Heart left ventricle (tissue), 16 donors: ENCODE measurements at regions not wholly inside any gene's neighbourhood (a gene's known extent, or its start where the extent isn't known, plus 50 kb on each side); places are given as distances from the start of the nearest gene placed in this dataset.

Experiments used
- ATAC-seq, 4 donors: fragments of 200-7000 bp; cut with Tn5 transposase; one replicate each; pipeline ENCODE4 v1.9.1; 2020 to 2022; ENCODE audit warnings: moderate library complexity in 4 of 4, mild to moderate bottlenecking in 3 of 4, moderate number of reproducible peaks in 1 of 4
- DNase-seq, 5 donors: peaks; one replicate each; pipeline ENCODE4 v3.0.0-alpha.2; 2020
- H3K27ac ChIP-seq, 12 donors: fragments of 200-600 bp; sonication (generic) in 4 of 12; one replicate each; pipeline versions ENCODE4 v1.5.0 to v1.8.0; 2016 to 2022; ENCODE audit warnings: mild to moderate bottlenecking in 2 of 12
- H3K27me3 ChIP-seq, 9 donors: fragments of 200-600 bp; sonication (generic) in 2 of 9; one replicate each; pipeline versions ENCODE4 v1.5.1 to v1.8.0; 2016 to 2022; ENCODE audit warnings: mild to moderate bottlenecking in 3 of 9
- H3K36me3 ChIP-seq, 9 donors: fragments of 200-600 bp; sonication (generic) in 2 of 9; one replicate each; pipeline versions ENCODE4 v1.5.0 to v1.8.0; 2018 to 2022; ENCODE audit warnings: mild to moderate bottlenecking in 2 of 9
- H3K4me1 ChIP-seq, 12 donors: fragments of 200-600 bp; sonication (generic) in 4 of 12; one replicate each; pipeline versions ENCODE4 v1.5.0 to v1.8.0; 2016 to 2022; ENCODE audit warnings: mild to moderate bottlenecking in 3 of 12
- H3K4me3 ChIP-seq, 12 donors: fragments of 200-600 bp; sonication (generic) in 4 of 12; one replicate each; pipeline versions ENCODE4 v1.5.0 to v1.8.0; 2017 to 2022; ENCODE audit warnings: mild to moderate bottlenecking in 9 of 12, moderate library complexity in 4 of 12
- H3K9me3 ChIP-seq, 12 donors: fragments of 200-600 bp; sonication (generic) in 4 of 12; one replicate each; pipeline versions ENCODE4 v1.5.0 to v1.8.0; 2016 to 2022; ENCODE audit warnings: mild to moderate bottlenecking in 1 of 12
- POLR2A ChIP-seq, 2 donors: fragments of 450-650 bp; IDR thresholded peaks; one replicate each; pipeline ENCODE4 v1.6.1; 2017; ENCODE audit warnings: antibody characterized with exemption in 2 of 2, mild to moderate bottlenecking in 2 of 2, moderate library complexity in 2 of 2
- WGBS, 4 donors: extraction: QIAGEN DNeasy Blood & Tissue Kit in 2 of 4; methylation state at CpG; one replicate each; pipeline versions ENCODE4 v1.1.5 to v1.1.7; 2013 to 2018; 5-methylcytosine and 5-hydroxymethylcytosine counted together
- intact Hi-C, 10 donors: fragments of 100-400 bp; cut with DNase I; formaldehyde crosslinking; loops; one replicate each; pipeline versions ENCODE4 v1.11.1 to v1.14.2; 2022
- TF ChIP-seq, protein P1 (sequence below), 12 donors: fragments of 200-600 bp; sonication (generic) in 4 of 12; IDR thresholded peaks; one replicate each; pipeline versions ENCODE4 v1.5.0 to v1.8.0; 2018 to 2022; ENCODE audit warnings: antibody characterized with exemption in 12 of 12, mild to moderate bottlenecking in 5 of 12
- donor health status: ischemic (EF 13 %, LVEDD 7.1; RV severe dilation, severe dysfunction).
- donor health status: healthy with polysubstance abuse.
- donor health status: DM: no; HTN: yes; CAD: no.
- donor health status: DM: no; HTN: no; CAD: no.
- donor health status: ischemic (EF 25% LVEDD 6.9; RV normal size, moderate dysfunction).
- donor health status: ischemic (EF 25% LVEDD 5.7; RV mildly dilated, moderate dysfunction).
- donor health status: healthy.
- donor health status: DM: yes; HTN: yes; CAD: no.
- donor health status: ischemic (EF 35%, LVEDD 5.7; RV mildly dilated, moderate dysfunction).
- donor health status: nonischemic (EF 11% LVEDD 7.7; RV severe dilation, severe dysfunction).
- donor health status: DM: yes; HTN: yes; CAD: no.
- donor health status: PGD.
- donor health status: ischemic (EF 29% LVEDD 5.4; RV normal size, mild dysfunction).
- donor health status: nonischemic (EF 23%, LVEDD 6.1; RV moderate dilation, normal function).

DNA sequence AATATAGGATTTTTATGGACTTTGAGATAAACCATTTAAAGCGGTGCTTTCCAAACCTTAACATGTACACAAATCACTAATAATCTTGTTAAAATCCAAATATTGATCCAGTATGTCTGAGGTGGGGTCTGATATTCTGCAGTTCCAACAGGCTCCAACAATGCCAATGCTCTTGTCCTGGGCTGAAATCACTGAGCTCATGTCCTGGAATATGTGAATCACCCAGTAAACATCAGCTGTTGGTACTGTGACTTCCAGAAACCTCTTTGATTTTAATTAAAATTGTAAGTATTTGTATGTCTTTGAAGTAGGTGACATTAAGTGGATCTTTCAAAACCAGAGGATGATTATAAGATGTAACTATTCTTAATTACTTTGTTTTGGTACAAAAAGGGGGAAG, 52.8 kb upstream of the CAST start:
- Histone ChIP-seq H3K27ac (no peak overlapping the region), H3K4me1 (peaks cover 0 to 10% (median 6%) of the 10 kb centered on the region in 12 donors), H3K36me3 (no peaks in the 10 kb centered on the region), H3K9me3 (no peaks in the 10 kb centered on the region), H3K4me3 (no peak overlapping the region), H3K27me3 (no peaks in the 10 kb centered on the region)
- ATAC-seq (no peak), DNase-seq (no peak)
- intact Hi-C loops, result loop anchor here in 5 of 10 donors (10.0 kb wide), 5 partner anchors 225 to 965 kb away; partner anchors contain the start of gene RFESD (in 1 of the 5)
- 0 to 93% (median 52%) methylated on average over 1 of the region's 1 CpG for WGBS, 4 donors
- TF ChIP-seq, protein P1, sequence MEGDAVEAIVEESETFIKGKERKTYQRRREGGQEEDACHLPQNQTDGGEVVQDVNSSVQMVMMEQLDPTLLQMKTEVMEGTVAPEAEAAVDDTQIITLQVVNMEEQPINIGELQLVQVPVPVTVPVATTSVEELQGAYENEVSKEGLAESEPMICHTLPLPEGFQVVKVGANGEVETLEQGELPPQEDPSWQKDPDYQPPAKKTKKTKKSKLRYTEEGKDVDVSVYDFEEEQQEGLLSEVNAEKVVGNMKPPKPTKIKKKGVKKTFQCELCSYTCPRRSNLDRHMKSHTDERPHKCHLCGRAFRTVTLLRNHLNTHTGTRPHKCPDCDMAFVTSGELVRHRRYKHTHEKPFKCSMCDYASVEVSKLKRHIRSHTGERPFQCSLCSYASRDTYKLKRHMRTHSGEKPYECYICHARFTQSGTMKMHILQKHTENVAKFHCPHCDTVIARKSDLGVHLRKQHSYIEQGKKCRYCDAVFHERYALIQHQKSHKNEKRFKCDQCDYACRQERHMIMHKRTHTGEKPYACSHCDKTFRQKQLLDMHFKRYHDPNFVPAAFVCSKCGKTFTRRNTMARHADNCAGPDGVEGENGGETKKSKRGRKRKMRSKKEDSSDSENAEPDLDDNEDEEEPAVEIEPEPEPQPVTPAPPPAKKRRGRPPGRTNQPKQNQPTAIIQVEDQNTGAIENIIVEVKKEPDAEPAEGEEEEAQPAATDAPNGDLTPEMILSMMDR (IDR thresholded peaks at IDR 0.05), result no peak
- no peak for TF ChIP-seq POLR2A (IDR thresholded peaks at IDR 0.05)

DNA sequence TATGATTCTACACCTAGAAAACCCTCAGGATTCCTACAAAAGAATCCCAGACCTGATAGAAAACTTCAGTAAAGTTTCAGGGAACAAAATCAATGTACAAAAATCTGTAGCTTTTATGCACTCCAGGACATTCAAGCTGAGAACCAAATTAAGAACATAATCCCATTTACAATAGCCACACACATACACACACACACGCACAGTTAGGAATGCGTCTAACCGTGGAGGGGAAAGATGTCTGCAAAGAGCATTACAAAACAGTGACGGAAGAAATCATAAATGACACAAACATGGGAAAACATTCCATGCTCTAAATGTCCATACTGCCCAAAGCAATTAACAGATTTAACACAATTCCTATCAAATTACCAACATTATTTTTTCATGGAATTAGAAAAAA, 51.4 kb upstream of the CAST start:
- Histone ChIP-seq H3K36me3 (no peaks in the 10 kb centered on the region), H3K27me3 (no peaks in the 10 kb centered on the region), H3K9me3 (no peaks in the 10 kb centered on the region), H3K4me1 (peaks cover 0 to 22% (median 16%) of the 10 kb centered on the region in 12 donors), H3K4me3 (no peak overlapping the region), H3K27ac (no peak overlapping the region)
- 80 to 86% (median 85%) methylated on average over 4 of the region's 4 CpGs for WGBS, 4 donors
- intact Hi-C loops, result loop anchor here (5.0 to 10.0 kb wide), 13 partner anchors 52 to 554 kb away; partner anchors contain the start of gene CAST (in 1 of the 10)
- ATAC-seq (no peak), DNase-seq (no peak)
- TF ChIP-seq, protein P1 (IDR thresholded peaks at IDR 0.05), result no peak
- no peak for TF ChIP-seq POLR2A (IDR thresholded peaks at IDR 0.05)

DNA sequence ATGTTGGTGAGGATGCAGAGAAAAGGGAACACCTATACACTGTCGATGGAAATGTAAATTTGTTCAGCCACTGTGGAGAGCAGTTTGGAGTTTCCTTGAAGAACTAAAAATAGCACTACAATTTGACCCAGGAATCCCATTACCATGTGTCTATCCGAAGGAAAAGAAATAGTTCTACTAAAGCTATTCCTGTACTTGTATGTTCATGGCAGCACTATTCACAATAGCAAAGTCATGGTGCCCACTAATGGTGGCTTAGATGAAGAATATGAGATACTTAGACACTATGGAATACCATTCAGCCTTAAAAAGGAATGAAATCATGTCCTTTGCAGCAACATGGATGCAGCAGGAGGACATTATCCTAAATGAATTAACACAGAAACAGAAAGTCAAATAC, 50.2 kb upstream of the CAST start:
- no peak overlapping the region for H3K27ac ChIP-seq
- peaks cover 0 to 22% (median 16%) of the 10 kb centered on the region in 12 donors for H3K4me1 ChIP-seq
- 27 to 52% (median 34%) methylated on average over 2 of the region's 2 CpGs for WGBS, 4 donors
- DNase-seq (no peak), ATAC-seq (no peak)
- no peaks in the 10 kb centered on the region for H3K27me3 ChIP-seq
- TF ChIP-seq, protein P1 (IDR thresholded peaks at IDR 0.05), result no peak
- no peak for TF ChIP-seq POLR2A (IDR thresholded peaks at IDR 0.05)
- H3K4me3 ChIP-seq, result no peak overlapping the region
- no peaks in the 10 kb centered on the region for H3K9me3 ChIP-seq
- intact Hi-C loops, result loop anchor here (5.0 to 10.0 kb wide), 13 partner anchors 50 to 553 kb away; partner anchors contain the start of gene CAST (in 1 of the 10)
- no peaks in the 10 kb centered on the region for H3K36me3 ChIP-seq
